Panc1 (cell line): ENCODE measurements at regions not wholly inside any gene's neighbourhood (a gene's known extent, or its start where the extent isn't known, plus 50 kb on each side); places are given as distances from the start of the nearest gene placed in this dataset.

ENCODE experiments used
- CTCF ChIP-seq: fragments of 450-650 bp; IDR thresholded peaks from 2 replicates; pipeline ENCODE4 v1.5.1; 2017; ENCODE audit warnings: mild to moderate bottlenecking
- POLR2AphosphoS5 ChIP-seq: IDR thresholded peaks from 2 replicates; pipeline ENCODE4 v1.6.1; 2012; ENCODE audit warnings: mild to moderate bottlenecking, low read depth, low read length, moderate library complexity
- REST ChIP-seq, 2 experiments: IDR thresholded peaks; 2 replicates each; pipeline ENCODE4 v1.6.1; 2011 to 2012; ENCODE audit warnings: low read depth in 2 of 2, control low read depth in 1 of 2, low read length in 1 of 2, mild to moderate bottlenecking in 1 of 2, moderate library complexity in 1 of 2; ENCODE audit not compliant: insufficient read depth in 1 of 2

DNA sequence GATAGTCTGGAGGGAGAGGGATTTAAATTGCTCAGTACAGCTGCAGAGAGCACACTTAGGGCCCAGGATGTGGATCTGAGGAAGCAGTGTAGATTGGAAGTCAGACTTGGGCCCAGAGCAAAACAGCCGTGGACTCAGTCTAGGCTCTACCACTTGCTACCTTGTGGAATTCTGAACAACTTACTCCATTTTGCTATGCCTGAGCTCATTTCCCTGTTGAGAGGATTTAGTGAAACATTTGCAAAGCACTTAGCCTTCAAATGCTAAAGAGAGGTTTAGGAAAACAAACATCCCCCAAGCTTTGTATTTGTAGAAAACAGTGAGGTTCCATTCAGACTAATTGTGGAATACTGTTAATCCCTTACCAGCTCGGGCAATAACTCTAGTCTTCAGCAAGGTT is 453.4 kb upstream of the ZNF507 start:
- TF ChIP-seq CTCF (no peak), REST (IDR thresholded peaks at IDR 0.05; ENCODE audit: insufficient read depth in 1 of 2, low read depth in 2 of 2, low read length in 1 of 2) (no peak), POLR2AphosphoS5 (no peak)
